Glutamatergic neuron (in vitro differentiated cells): ENCODE measurements at regions not wholly inside any gene's neighbourhood (a gene's known extent, or its start where the extent isn't known, plus 50 kb on each side); places are given as distances from the start of the nearest gene placed in this dataset.
"Not testable (repeated sequence)": the region's sequence is repeated elsewhere in the genome, so short reads cannot be mapped to it uniquely, and the experiment has no call there.

Source experiments
- DNase-seq: peaks from one replicate; pipeline ENCODE4 v3.0.0; 2022
- H3K27ac Mint-ChIP-seq: one replicate; pipeline ENCODE4 v1.8.0; 2020; ENCODE audit warnings: mild to moderate bottlenecking, mixed read lengths, inconsistent platforms; ENCODE audit not compliant: unreplicated experiment
- H3K27me3 Mint-ChIP-seq: one replicate; pipeline ENCODE4 v1.8.0; 2020; ENCODE audit warnings: mild to moderate bottlenecking, moderate library complexity, mixed read lengths, inconsistent platforms; ENCODE audit not compliant: unreplicated experiment
- H3K36me3 Mint-ChIP-seq: one replicate; pipeline ENCODE4 v1.8.0; 2020; ENCODE audit warnings: mild to moderate bottlenecking, mixed read lengths, inconsistent platforms; ENCODE audit not compliant: unreplicated experiment
- H3K4me1 Mint-ChIP-seq: one replicate; pipeline ENCODE4 v1.8.0; 2020; ENCODE audit warnings: mild to moderate bottlenecking, low read depth, mixed read lengths, inconsistent platforms; ENCODE audit not compliant: unreplicated experiment
- H3K4me3 Mint-ChIP-seq: one replicate; pipeline ENCODE4 v1.8.0; 2020; ENCODE audit warnings: mild to moderate bottlenecking, mixed read lengths, inconsistent platforms; ENCODE audit not compliant: unreplicated experiment
- H3K9me3 Mint-ChIP-seq: one replicate; pipeline ENCODE4 v1.8.0; 2020; ENCODE audit warnings: mild to moderate bottlenecking, moderate library complexity, mixed read lengths, inconsistent platforms; ENCODE audit not compliant: unreplicated experiment
- CTCF ChIP-seq: fragments of 200-600 bp; sonication (generic); IDR thresholded peaks from one replicate; pipeline ENCODE4 v1.5.0; 2021; ENCODE audit not compliant: partially characterized antibody, unreplicated experiment

- peaks cover 2% of the 10 kb centered on the region for H3K9me3 Mint-ChIP-seq
- no peak for DNase-seq
- H3K4me1 Mint-ChIP-seq, result no peaks in the 10 kb centered on the region
- no peaks in the 10 kb centered on the region for H3K27me3 Mint-ChIP-seq
- TF ChIP-seq CTCF, result no peak
- no peak overlapping the region for H3K4me3 Mint-ChIP-seq
- H3K27ac Mint-ChIP-seq, result no peak overlapping the region
- no peaks in the 10 kb centered on the region for H3K36me3 Mint-ChIP-seq
Observed at GRCh38 chr18:64377446-64377845, 228.6 kb upstream of the LINC00305 start.

- Mint-ChIP-seq H3K9me3 (peaks cover 2% of the 10 kb centered on the region), H3K4me3 (no peak overlapping the region), H3K27me3 (no peaks in the 10 kb centered on the region), H3K27ac (no peak overlapping the region), H3K4me1 (no peaks in the 10 kb centered on the region), H3K36me3 (no peaks in the 10 kb centered on the region)
- DNase-seq, result no peak
- no peak for TF ChIP-seq CTCF
Observed at GRCh38 chr18:64372850-64373249, 224.0 kb upstream of the LINC00305 start.

- H3K4me3 Mint-ChIP-seq, H3K9me3 Mint-ChIP-seq, H3K27me3 Mint-ChIP-seq, H3K4me1 Mint-ChIP-seq, DNase-seq, H3K36me3 Mint-ChIP-seq, H3K27ac Mint-ChIP-seq: not testable (repeated sequence)
Observed at GRCh38 chr18:64369830-64370440, 221.0 kb upstream of the LINC00305 start.

- peaks cover 8% of the 10 kb centered on the region for H3K36me3 Mint-ChIP-seq
- H3K9me3 Mint-ChIP-seq, result peaks cover 6% of the 10 kb centered on the region
- no peak overlapping the region for H3K27ac Mint-ChIP-seq
- no peaks in the 10 kb centered on the region for H3K4me1 Mint-ChIP-seq
- H3K4me3 Mint-ChIP-seq, result no peak overlapping the region
- no peaks in the 10 kb centered on the region for H3K27me3 Mint-ChIP-seq
- DNase-seq, result no peak
- no peak for TF ChIP-seq CTCF
Observed at GRCh38 chr18:64365106-64365505, 216.2 kb upstream of the LINC00305 start.

GRCh38 chr18:64337673-64338072 lies 188.8 kb upstream of the LINC00305 start:
- H3K9me3 Mint-ChIP-seq, result peaks cover 7% of the 10 kb centered on the region
- peaks cover 14% of the 10 kb centered on the region for H3K4me1 Mint-ChIP-seq
- peaks cover 2% of the 10 kb centered on the region for H3K27me3 Mint-ChIP-seq
- H3K4me3 Mint-ChIP-seq, result no peak overlapping the region
- no peak for DNase-seq
- no peak for TF ChIP-seq CTCF
- no peak overlapping the region for H3K27ac Mint-ChIP-seq
- no peaks in the 10 kb centered on the region for H3K36me3 Mint-ChIP-seq
